ENCODE measurements at regions not wholly inside any gene's neighbourhood (a gene's known extent, or its start where the extent isn't known, plus 50 kb on each side); places are given as distances from the start of the nearest gene placed in this dataset.

DNA sequence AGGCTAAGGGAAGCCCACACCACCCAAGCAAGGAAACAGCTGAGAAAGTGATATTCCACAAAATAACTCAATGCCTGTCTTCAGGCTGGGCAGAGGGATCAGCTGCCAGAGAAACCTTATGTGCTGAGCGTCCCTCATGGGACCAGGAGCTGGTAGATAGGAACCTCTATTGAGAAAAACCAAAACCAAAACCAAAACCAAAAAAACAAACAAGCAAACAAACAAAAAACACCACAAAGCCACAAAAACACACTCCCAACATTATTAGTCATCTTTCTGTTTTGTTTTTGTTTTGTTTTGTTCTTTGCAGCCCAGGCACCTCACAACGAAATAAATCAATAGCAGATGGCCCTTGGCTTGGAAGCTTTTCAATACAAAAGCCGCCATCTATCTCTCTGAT is 760.8 kb upstream of the CELF2 start:
- Histone ChIP-seq H3K27ac (no peak overlapping the region), H3K27me3 (no peaks in the 10 kb centered on the region), H3K4me3 (no peak overlapping the region), H3K9me3 (replicated peaks) (no peaks in the 10 kb centered on the region), H3K4me1 (no peaks in the 10 kb centered on the region), H3K36me3 (no peaks in the 10 kb centered on the region)
- no peak for DNase-seq

DNA sequence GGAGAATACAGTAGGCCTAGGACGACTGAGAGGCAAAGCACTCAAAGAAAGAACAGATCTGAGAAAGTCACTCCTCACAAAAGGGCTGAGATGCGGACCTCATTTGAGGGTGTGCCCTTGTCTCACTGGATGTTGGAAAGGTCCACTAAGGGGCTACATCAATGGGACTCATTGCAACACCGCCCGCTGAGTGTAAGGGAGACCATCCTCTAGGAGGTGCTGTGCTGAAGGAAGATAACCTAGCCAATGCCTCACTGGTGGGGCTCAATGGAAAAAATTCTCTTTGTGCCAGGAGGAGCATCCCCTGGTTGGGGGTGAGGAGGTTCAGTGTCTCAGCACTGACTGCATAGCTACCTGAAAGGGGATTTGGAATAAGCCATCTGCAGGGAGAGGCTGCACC is 758.7 kb upstream of the CELF2 start:
- H3K4me3 ChIP-seq = no peak overlapping the region

DNA sequence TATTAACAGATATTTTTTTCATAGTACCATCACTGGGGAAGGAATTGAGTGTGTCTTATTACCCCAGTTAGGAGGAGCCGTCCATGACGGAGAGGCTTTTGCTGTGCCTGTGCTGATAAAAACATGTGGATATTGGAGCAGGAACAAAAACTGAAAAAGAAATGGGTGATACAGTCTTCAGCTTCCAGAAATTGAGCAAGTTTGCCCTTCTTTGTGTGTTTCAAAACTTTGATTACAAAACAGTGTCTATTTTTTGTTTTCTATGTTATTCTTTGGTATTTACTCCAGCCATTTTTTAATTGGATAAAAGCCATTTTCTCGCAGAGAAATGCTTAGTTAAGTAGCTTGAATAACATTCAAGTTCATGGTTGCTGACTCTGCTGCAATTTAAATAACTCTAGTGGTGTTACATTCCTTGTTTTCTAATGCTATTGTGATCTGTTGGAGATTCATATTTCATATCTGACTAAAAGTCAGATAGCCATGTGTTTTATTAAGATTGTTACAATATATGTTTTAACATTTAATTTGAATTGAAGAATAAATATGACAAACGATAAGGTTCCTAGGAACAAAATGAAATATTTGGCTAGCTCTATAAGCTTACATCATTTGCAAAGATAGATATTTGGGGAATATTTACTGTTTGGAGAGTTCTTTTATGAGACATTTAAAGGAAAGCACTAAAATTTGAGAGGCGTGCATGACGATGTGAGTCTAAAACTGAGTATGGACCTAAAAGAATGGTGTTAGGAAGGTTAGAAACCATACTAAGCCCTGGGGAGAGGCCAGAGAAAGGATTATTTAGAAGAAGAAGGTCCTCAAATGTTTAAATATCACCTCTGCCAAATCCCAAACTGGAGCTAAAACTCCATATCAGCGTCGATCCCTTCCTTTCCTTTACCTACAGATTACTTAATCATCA is 747.3 kb upstream of the CELF2 start:
- no peak overlapping the region for H3K27ac ChIP-seq
- DNase-seq = no peak

More for the DNA sequence above, 758.7 kb upstream of the CELF2 start:
- no peak for DNase-seq
- H3K27me3 ChIP-seq = no peaks in the 10 kb centered on the region
- no peak overlapping the region for H3K27ac ChIP-seq
- no peaks in the 10 kb centered on the region for H3K4me1 ChIP-seq
- H3K36me3 ChIP-seq = no peaks in the 10 kb centered on the region
- H3K9me3 ChIP-seq (replicated peaks) = no peaks in the 10 kb centered on the region

DNA sequence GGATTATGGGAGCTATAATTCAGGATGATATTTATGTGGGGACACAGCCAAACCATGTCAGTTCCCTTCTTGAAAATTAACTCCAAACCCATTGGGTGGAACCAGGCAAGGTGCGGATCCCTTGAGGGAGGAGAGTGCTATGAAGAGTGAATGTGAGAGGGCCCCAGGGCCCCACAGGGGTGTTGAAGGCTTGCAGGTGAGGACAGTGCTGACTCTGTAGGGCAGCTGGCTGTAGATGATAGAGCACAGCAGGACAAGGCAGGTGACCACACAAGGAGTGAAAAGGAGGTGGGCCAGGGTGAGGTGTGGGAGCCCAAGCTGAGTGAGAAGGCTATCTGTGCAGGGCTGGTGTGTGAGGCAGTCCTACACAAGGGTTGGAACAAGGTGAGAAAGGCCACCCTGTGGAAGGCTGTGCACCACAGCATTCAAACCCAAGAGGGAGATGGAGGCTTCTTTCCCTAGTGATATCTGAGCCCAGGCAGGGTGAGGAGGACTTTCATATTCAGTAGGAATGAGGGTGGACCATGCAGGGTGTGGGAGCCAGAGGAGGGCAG is 746.0 kb upstream of the CELF2 start:
- Histone ChIP-seq H3K36me3 (no peaks in the 10 kb centered on the region), H3K4me1 (no peaks in the 10 kb centered on the region), H3K9me3 (replicated peaks) (no peaks in the 10 kb centered on the region), H3K4me3 (no peak overlapping the region), H3K27me3 (no peaks in the 10 kb centered on the region), H3K27ac (no peak overlapping the region)
- DNase-seq = no peak

More for the DNA sequence above, 747.3 kb upstream of the CELF2 start:
- no peaks in the 10 kb centered on the region for H3K27me3 ChIP-seq
- H3K9me3 ChIP-seq (replicated peaks) = no peaks in the 10 kb centered on the region
- no peaks in the 10 kb centered on the region for H3K36me3 ChIP-seq
- no peaks in the 10 kb centered on the region for H3K4me1 ChIP-seq
- no peak overlapping the region for H3K4me3 ChIP-seq

DNA sequence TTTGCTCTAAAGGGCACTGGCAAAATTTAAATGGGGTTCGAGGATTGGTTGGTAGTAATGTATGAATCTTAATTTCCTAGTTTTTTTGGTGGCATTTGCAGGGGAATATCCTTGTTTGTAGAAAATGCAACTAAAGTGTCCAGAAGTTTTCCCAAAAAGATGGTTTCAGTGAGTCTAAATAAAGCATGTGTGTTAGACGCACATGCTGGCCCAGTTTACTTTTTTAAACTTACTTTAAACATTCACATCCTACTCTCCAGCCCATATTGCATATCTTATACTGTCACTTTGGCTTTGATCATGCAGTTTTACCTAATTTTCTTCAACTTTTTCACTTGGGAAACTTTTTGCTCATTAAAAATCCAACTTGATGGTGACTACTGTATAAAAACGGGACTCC is 744.0 kb upstream of the CELF2 start:
- Histone ChIP-seq H3K4me1 (no peaks in the 10 kb centered on the region), H3K9me3 (replicated peaks) (no peaks in the 10 kb centered on the region), H3K4me3 (no peak overlapping the region), H3K27ac (no peak overlapping the region), H3K36me3 (no peaks in the 10 kb centered on the region), H3K27me3 (no peaks in the 10 kb centered on the region)
- no peak for DNase-seq

DNA sequence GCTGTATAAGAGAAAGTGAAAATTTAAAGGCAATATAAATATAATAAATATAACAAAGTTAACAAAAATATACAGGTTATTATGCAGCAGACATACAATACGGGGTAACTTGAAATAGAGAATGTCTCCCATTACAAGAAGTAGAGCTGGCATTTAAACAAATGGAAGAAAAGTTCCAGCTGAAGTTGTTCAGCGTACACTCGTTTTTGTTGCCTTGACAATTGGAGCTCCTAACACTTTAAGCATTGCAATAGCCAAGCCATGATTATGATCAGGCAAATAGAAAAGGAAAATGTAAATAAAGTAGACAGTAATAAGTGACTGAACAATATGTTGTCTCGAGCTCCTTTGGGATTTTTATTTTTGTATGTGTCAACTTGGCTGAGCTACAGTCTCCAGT is 737.8 kb upstream of the CELF2 start:
- Histone ChIP-seq H3K27me3 (no peaks in the 10 kb centered on the region), H3K9me3 (replicated peaks) (no peaks in the 10 kb centered on the region), H3K36me3 (no peaks in the 10 kb centered on the region), H3K27ac (no peak overlapping the region), H3K4me3 (no peak overlapping the region), H3K4me1 (no peaks in the 10 kb centered on the region)
- no peak for DNase-seq

DNA sequence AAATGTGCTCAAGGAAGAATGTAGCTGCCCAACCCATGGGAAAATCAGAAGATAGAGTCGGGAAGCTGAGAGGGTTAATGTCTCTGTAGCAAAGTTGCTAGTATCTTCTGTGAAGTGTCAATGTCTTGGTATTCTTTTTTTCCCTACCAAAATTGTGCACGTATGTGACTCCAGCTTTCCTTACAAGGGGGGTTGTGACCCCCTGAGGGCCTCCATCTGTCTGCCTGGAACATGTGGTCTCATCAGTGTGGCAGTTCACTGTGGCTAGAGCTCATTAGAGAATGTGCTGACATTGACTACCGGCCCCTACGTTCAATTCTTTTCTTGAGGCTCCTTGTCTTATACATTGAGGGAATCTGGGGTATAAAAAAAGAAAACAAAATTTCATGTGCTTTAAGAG is 725.2 kb upstream of the CELF2 start:
- Histone ChIP-seq H3K4me3 (no peak overlapping the region), H3K27ac (no peak overlapping the region), H3K9me3 (replicated peaks) (no peaks in the 10 kb centered on the region), H3K4me1 (no peaks in the 10 kb centered on the region), H3K36me3 (no peaks in the 10 kb centered on the region), H3K27me3 (no peaks in the 10 kb centered on the region)
- DNase-seq = no peak

DNA sequence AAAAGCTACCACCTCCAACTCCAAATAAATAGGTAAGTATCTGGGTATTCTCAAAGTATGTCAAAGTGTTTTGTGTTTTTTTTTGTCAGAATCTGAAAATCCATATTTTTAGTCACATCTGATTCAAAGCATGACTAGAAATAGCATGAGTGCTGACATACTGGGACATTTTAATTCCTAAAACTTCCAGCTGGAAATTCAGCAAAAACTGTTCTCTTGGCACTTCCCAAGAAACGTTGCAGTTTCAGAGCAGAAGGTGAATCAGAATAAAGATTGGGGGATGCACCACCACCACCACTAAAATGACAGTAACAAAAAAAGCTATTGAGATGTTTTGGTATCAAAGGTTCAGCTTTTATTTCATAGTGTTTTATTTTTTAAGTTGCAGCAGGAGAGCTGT is 724.6 kb upstream of the CELF2 start:
- no peak for DNase-seq
- H3K4me3 ChIP-seq = no peak overlapping the region
- H3K27me3 ChIP-seq = no peaks in the 10 kb centered on the region
- no peak overlapping the region for H3K27ac ChIP-seq
- H3K9me3 ChIP-seq (replicated peaks) = no peaks in the 10 kb centered on the region
- no peaks in the 10 kb centered on the region for H3K36me3 ChIP-seq
- no peaks in the 10 kb centered on the region for H3K4me1 ChIP-seq

DNA sequence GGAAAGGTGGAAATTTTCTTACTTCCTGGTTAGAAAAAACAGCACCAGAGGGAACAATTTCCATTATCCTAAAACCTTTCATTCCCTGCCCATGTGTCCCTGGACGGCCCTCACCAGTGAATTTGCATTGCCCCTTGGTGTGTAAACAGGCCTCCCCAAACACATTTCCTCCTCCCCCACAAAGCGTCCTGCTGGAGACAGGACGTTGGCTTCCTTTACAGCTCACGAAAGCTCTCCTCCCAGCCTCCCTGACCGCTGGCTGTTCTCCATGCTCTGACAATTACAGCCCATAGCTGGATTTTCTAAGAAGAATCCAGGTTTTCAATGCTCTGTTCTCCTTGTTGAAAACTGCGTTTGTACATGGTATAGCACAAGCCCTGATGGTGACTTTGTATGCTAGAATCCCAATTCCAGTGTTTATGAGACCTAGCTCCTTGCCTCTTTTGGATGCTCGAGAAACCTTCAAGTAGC is 724.2 kb upstream of the CELF2 start:
- H3K4me1 ChIP-seq = no peaks in the 10 kb centered on the region
- no peaks in the 10 kb centered on the region for H3K27me3 ChIP-seq
- no peak overlapping the region for H3K4me3 ChIP-seq
- no peaks in the 10 kb centered on the region for H3K9me3 ChIP-seq (replicated peaks)
- DNase-seq = no peak
- H3K36me3 ChIP-seq = no peaks in the 10 kb centered on the region
- H3K27ac ChIP-seq = no peak overlapping the region

DNA sequence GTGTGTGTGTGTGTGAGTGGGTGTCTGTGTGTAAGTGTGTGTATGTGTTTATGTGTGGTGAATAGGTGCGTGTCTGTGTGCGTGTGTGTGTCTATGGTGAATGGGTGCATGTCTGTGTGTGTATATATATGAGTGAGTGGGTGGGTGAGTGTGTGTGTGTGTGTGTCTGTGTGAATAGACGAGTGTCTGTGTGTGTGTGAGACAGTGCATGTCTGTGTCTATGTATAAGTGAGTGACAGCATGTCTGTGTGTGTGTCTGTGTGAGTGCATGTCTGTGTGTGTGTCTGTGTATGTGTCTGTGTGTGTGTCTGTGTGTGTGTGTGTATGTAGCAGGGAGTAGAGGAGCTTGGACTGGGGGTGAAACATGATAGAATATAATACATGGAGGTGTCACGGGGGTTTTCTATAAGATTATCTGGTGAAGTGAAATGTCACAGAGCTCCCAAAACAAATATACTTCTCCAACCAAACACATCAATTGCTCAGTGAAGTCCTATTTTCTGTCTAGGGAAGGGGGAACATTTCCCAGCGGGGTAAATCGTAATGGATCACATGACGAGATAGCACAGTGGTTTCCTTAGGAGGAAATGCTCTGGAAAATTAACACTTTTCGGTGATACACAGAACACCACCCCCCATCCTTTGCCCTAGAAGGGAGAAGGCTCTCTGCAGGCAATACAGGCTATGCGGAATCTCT is 723.3 kb upstream of the CELF2 start:
- DNase-seq = no peak
- H3K4me3 ChIP-seq = no peak overlapping the region
- no peak overlapping the region for H3K27ac ChIP-seq
- no peaks in the 10 kb centered on the region for H3K36me3 ChIP-seq
- H3K27me3 ChIP-seq = no peaks in the 10 kb centered on the region
- H3K4me1 ChIP-seq = no peaks in the 10 kb centered on the region
- H3K9me3 ChIP-seq (replicated peaks) = no peaks in the 10 kb centered on the region

DNA sequence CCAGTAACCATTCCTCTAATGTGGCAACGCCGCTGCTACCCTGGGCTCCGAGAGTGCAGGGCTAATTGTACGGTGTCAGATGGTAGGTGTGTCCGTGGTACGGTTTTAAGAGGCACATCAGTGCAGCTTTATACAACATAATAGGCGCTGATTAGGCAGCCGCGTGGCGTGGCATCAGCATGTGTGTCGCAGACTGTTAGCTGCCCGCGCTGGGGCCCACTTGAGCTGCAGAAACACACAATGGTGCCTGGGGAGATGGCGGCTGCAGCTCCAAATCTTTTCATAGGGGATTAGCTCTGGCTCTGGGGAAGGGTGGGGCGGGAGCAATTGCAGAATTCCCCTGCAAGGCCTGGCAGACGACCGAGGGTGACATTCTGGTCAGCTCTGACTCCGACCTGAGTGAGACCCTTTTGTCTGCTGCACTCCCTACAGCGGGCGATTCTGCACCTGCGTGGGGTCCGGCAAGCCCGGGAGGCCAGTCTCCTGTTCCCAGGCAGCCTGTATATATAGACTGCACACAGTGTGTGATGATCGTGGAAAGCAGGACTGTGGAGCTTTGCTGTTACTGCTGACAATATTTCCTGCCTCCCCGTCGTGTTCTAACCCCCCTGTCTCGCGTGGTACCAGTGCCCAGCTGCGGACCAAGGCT is 722.7 kb upstream of the CELF2 start:
- H3K9me3 ChIP-seq (replicated peaks) = no peaks in the 10 kb centered on the region
- H3K4me1 ChIP-seq = no peaks in the 10 kb centered on the region
- DNase-seq = no peak
- no peak overlapping the region for H3K27ac ChIP-seq
- no peak overlapping the region for H3K4me3 ChIP-seq
- H3K27me3 ChIP-seq = no peaks in the 10 kb centered on the region
- no peaks in the 10 kb centered on the region for H3K36me3 ChIP-seq

DNA sequence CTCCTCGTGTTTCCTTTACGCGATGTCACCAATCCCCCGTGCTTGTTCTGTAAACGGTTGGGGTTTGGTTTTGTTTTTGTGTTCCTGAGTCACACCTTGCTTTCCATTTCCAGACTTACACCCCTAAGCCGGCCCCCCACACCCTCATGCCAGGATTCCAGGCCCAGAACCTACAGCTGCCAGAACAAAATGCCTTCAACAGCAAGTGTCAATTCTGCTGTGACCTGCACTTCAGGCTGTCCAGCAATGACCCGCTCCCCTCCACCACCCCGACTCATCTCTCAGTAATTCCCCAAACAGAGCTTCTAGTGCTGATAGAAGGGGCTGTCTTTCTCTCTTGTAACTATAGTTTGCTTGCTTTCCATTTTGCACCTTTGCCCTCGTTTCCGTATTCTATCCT is 722.1 kb upstream of the CELF2 start:
- no peaks in the 10 kb centered on the region for H3K27me3 ChIP-seq
- H3K36me3 ChIP-seq = no peaks in the 10 kb centered on the region
- H3K4me3 ChIP-seq = no peak overlapping the region
- DNase-seq = no peak
- no peak overlapping the region for H3K27ac ChIP-seq
- no peaks in the 10 kb centered on the region for H3K9me3 ChIP-seq (replicated peaks)
- no peaks in the 10 kb centered on the region for H3K4me1 ChIP-seq

DNA sequence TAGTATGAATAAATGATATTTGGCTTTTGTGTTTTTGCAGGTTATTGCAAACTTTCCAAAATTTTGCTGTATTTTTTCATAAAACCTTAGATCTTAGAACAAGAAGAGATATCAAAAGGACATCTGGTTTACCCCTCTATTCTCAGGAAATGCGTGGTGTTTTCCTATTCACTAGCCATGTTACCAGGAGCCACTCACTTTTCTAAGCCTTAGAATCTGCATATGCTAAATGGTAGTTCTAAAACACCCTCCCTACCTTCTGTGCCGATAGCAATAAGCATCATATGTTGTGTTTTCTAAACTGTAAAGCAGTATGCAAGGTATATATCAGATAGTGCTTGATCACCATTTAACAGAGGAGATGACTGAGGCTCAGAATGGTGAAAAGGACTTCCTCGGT is 715.0 kb upstream of the CELF2 start:
- no peak for DNase-seq
- H3K27ac ChIP-seq = no peak overlapping the region
- no peaks in the 10 kb centered on the region for H3K36me3 ChIP-seq
- no peaks in the 10 kb centered on the region for H3K4me1 ChIP-seq
- H3K9me3 ChIP-seq (replicated peaks) = no peaks in the 10 kb centered on the region
- no peaks in the 10 kb centered on the region for H3K27me3 ChIP-seq
- no peak overlapping the region for H3K4me3 ChIP-seq

DNA sequence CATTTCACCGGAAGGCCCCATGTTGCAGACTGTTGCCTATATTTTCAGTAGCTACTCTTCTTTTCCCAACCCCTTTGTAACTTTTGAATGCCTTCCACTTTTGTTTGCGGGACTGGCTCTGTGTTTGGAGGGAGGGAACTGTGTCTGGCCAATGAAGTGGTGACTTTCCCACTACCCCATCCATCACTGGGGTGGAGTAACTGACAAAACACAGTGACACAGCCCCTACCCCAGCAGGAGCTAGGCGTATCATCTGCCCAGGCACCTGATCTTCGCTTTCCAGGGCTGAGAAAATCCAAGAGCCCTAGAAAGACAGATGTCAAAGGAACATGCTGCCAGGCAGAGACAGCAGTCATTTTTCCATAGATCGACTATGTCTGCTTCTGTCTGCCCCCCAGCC is 710.6 kb upstream of the CELF2 start:
- no peak overlapping the region for H3K4me3 ChIP-seq
- no peaks in the 10 kb centered on the region for H3K9me3 ChIP-seq (replicated peaks)
- no peak for DNase-seq
- no peak overlapping the region for H3K27ac ChIP-seq
- no peaks in the 10 kb centered on the region for H3K27me3 ChIP-seq
- H3K4me1 ChIP-seq = no peaks in the 10 kb centered on the region
- no peaks in the 10 kb centered on the region for H3K36me3 ChIP-seq

DNA sequence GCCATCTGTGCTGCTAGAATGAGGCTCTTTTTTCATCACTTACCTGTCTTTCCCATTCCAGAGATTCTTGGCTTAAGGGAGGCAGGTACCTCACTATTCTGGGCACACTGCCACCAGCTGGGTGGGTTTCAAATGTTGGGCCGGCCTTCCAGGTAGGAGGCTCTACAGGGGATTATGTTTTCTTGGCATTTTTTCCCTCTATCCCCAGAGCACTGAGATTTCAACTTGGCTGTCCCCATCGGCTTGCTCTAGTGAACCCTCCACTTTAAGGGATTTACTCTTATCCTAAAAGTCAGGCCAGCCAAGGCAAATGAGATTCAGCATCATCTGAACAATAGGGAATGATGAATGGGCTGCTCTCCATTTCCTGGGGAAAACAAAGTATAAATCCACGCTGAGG is 710.1 kb upstream of the CELF2 start:
- H3K27me3 ChIP-seq = no peaks in the 10 kb centered on the region
- H3K4me3 ChIP-seq = no peak overlapping the region
- no peaks in the 10 kb centered on the region for H3K4me1 ChIP-seq
- no peak overlapping the region for H3K27ac ChIP-seq
- no peaks in the 10 kb centered on the region for H3K9me3 ChIP-seq (replicated peaks)
- no peak for DNase-seq
- no peaks in the 10 kb centered on the region for H3K36me3 ChIP-seq

Data from SJCRH30 (cell line).